ENCODE measurements at regions not wholly inside any gene's neighbourhood (a gene's known extent, or its start where the extent isn't known, plus 50 kb on each side); places are given as distances from the start of the nearest gene placed in this dataset.

DNA sequence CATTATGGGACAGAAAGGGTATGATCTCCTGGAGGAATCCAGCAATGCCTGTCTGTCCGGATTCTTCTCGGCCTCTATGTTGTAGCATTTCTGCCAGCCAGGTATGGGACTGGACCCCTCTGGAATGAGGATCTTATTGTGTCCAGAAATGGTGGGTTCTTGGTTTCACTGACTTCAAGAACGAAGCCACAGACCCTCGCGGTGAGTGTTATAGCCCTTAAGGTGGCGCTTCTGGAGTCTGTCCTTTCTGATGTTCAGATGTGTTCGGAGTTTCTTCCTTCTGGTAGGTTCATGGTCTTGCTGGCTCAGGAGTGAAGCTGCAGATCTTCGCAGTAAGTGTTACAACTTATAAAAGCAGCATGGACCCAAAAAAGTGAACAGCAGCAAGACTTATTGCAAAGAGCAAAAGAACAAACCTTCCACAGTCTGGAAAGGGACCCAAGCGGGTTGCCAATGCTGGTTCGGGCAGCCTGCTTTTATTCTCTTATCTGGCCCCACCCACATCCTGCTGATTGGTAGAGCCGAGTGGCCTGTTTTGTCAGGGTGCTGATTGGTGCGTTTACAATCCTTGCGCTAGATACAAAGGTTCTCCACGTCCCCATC is 62.3 kb upstream of the IER3 start:
- no peak for DNase-seq

DNA sequence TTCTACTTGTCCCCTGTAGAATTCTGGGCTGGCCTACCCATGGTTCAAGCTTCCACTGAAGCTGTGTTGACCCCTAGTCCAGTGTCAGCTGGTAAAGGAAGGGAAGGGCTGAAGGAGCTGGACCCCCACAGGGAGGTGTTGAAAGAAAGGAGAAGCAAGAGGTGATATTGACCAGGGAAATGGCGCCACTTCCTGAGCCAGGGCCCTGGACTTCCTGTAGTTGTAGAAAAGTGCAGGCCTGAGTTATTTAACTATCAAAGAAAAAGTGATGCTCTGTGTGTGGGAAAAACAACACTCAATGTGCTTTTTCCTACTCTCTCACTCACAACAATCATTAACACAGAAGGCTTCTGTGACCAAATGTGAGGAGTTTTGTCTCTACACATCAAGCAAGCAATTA is 60.0 kb upstream of the IER3 start:
- DNase-seq = no peak

DNA sequence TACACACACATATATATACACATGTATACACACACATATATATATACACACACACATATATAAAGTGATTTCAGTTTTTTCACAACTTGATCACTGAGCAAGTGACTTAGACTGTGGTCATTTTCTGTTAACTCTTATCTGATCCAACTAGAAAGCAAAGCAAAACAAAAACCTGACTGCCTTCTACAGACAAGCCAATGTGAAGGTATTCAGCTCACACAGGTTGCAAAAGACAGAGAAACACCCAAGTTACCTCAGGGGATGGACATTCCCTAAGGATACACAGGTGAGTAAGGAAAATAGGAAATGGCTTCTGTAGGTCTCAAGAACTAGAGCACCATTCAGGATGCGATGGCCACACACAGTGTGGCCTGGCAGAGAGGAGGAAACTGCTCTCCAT is 58.4 kb upstream of the IER3 start:
- no peak for DNase-seq

DNA sequence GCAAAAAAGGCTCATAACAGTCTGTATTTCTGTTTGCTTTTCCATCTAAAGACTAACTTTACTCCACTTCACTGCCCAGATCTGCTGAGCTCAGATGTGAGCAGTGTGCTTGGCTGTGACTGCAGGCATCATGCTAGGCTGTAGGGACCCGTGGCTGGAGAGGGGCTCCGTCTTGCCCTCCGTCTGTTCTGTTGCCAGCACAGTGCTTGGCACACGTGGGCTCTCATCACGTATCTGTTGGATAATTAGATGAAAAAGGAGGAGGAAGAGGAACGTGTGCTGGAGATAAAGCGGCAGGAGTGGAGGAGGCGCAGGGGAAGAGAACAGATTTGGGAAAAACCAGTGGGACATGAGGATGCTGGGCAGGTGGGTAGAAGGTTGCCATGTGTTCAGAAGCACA is 57.6 kb upstream of the IER3 start:
- no peak for DNase-seq

DNA sequence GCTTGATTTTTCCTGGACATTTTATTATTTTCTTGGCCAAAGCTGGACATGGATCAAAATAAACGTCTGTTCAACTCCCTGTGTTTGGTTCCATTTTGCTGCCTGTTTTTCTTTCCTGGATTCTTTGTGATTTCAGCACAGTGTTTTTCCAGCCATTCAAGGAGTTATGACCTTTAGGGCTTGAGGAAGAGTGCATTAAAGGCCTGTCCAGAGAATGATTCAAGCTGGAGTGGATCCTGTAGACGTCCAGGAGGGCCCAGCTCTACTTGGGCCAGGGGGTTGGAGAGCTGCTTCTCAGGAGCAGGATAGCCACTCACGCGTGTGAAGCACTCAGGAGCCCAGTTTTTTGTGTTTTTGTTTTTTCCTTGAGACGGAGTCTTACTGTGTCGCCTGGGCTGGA is 56.5 kb upstream of the IER3 start:
- no peak for DNase-seq

DNA sequence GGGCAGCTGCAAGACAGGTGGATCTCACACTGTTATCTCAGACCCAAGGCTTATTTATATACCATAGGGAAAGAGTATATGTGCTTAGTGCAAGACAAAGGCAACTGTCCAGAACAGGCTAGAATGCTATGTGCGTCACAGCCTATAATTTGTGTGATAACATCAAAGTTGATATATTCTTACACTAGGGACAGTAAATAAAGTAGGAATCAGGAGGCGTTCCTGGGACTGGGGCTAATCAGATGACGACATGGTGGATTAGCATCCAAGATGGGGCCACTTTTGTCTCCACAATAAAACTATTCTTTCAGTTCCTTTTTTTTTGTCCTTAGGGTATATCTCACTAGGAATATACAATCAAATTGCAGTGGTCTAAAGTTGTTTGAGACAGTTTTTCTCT is 54.9 kb upstream of the IER3 start:
- no peak for DNase-seq

DNA sequence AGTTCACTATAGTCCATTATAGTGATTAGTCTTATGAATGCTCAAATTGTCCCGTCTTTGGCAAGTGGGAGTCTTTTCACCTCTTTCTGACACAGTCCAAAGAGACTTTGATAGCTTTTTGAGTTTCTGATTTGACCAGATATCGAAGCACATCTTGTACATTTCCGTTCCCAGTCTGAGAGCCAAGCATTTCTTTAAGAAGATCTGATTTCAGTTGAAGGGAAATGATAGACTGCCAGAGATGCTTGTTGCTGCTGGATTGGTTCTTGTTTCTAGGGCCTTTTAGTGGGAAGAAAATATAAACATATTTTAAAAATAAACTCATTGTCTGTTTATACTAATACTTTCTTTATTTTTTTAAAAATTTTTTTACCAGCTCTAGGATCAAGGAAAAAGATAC is 54.1 kb upstream of the IER3 start:
- no peak for DNase-seq

DNA sequence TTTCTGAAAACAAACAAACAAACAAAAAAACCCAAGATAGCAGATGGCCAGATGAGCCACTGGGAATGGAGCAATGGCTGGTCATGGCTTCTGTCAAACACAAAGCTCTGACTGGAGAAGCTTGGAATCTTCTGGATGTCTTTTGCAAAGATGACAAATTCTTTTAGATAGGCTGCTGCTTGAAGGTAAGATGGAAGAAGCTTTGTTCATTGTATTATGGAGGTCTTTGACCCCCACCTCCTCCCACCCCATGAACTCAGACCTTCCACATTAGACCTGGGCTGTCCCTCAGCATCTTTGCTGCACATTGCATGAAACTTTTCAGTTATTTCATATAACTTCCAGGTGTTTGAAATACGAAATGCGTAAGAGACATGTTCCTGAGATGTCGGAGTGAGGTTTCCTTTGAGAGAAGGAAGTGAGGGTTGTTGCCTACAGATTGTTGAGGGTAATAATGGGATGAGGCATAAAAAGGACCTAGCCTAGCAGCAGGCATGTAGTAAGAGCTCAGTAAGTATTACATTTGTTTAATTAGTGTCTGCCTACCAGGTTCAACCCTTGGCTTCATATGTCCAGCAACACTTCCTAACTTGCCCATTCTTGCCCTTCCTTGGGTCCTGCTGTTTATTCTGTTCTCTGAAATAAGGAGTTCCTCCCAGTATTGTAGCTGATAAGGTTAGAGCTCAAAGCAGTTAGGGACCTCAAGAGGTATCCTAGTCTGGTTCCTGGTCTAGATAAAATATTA is 51.4 kb upstream of the IER3 start:
- no peak for DNase-seq

Measured in NCI-H510A treated with DMSO at 0.1 percent for 48 hours (cell line).